ENCODE measurements at regions not wholly inside any gene's neighbourhood (a gene's known extent, or its start where the extent isn't known, plus 50 kb on each side); places are given as distances from the start of the nearest gene placed in this dataset.

DNA sequence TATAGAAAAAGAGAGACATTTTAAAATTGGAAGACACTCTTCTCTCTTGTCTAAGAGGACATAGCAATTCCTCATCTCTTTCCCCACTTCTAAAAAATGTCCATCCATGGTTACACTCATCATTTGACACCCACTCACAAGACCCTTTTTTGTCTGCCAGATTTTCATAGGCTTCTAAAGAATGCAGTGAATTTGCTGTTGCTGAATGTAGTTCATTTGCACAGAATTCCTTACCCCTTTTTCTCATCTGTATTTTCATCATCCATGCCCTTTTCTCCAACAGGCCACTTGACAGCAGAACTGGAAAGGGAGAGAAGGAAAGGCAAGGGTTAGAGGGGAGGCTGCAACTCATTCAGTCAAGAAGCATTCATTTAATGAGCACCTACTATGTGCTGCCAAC lies 128.0 kb downstream of the NUAK1 start:
- TF ChIP-seq L3MBTL2 (conservative IDR thresholded peaks at IDR 0.05) (no peak), BHLHE40 (IDR thresholded peaks at IDR 0.05; ENCODE audit: borderline replicate concordance) (no peak), ELF4 (IDR thresholded peaks at IDR 0.05) (no peak), SP1 (IDR thresholded peaks at IDR 0.05) (no peak), ARNT (IDR thresholded peaks at IDR 0.05) (no peak), SUZ12 (IDR thresholded peaks at IDR 0.05) (no peak), FOXM1 (IDR thresholded peaks at IDR 0.05; ENCODE audit: borderline replicate concordance) (no peak), HDGF (IDR thresholded peaks at IDR 0.05; ENCODE audit: borderline replicate concordance) (no peak)
